ENCODE measurements at regions not wholly inside any gene's neighbourhood (a gene's known extent, or its start where the extent isn't known, plus 50 kb on each side); places are given as distances from the start of the nearest gene placed in this dataset.
"Not testable (repeated sequence)": the region's sequence is repeated elsewhere in the genome, so short reads cannot be mapped to it uniquely, and the experiment has no call there.

DNA sequence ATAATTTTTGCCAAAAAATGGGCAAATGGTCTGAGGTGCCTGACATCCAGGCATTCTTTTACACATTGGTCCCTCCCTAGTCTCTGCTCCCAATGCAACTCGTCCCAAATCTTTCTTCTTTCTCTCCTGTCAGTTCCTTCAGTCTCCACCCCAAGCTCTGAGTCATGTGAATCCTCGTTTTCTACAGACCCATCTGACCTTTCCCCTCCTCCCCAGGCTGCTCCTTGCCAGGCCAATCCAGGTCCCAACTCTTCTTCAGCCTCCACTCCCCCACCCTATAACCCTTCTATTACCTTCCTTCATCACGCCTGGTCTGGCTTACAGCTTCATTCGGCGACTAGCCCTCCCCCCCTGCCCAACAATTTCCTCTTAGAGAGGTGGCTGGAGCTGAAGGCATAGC is 55.3 kb downstream of the BBS10 start:
- not testable (repeated sequence) for DNase-seq (ENCODE audit: low spot score)

DNA sequence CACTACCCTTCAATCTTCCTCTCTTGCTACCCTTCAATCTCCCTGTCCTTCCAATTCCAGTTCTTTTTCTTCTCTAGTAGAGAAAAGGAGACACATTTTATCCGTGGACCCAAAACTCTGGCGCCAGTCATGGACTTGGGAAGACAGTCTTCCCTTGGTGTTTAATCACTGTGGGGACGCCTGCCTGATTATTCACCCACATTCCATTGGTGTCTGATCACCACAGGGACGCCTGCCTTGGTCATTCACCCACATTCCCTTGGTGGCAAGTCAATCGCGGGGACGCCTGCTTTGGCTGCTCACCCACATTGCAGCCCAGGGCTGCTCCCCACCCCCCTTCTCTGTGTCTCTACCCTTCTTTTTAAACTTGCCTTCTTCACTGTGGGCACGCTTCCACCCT is 55.9 kb downstream of the BBS10 start:
- DNase-seq (ENCODE audit: low spot score): not testable (repeated sequence)

DNA sequence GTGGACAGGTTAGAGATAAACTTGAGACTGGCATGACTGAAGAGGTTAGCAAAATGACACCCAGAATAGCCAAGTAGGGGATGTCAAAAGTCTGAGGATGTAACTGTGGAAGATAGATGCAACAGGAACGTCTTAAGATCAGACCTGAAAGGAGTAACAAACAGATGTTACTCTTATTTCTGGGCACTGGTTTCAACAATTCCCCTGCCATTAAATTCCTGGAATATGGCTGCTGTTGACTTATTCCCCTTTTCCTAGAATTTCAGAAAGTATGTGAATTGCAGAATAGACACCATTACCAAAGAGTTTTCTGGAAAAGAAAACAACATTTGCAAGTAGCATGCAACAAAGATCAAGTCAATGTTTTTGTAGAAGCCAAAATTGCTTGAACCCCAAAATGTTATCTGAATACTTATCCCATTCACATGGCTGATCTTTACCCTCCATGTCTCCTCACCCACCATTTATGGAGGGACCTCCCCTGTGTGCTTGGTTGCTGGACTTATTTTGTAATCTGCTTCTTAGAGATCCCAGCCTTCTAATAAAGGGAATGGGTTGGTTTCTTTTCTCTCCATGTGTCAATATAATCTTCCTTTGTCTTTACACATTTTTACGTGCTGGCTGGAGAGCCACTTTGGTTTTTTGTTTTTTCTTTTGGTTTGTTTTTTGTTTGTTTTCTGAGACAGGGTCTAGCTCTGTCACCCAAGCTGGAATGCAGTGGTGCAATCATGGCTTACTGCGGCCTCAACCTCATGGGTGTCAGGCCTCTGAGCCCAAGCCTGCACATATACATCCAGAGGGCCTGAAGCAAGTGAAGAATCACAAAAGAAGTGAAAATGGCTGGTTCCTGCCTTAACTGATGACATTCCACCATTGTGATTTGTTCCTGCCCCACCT is 57.0 kb downstream of the BBS10 start:
- no peak for DNase-seq (ENCODE audit: low spot score)

DNA sequence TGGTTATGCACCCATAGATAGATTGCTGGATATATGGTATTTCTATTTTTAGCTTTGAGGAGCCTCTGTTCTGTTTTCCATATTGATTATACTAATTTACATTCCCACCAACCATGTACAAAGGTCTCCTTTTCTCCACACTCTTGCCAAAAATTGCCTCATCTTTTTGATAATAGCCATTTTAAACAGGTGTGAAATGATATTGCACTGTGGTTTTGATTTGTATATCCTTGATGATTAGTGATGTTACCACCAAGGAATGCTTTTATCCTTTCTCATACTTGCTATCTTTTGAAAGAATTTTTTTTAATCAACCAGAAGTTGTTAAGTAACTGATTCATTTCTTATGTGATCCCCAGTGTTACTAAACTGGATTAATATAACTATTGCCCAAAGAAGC is 60.0 kb downstream of the BBS10 start:
- no peak for DNase-seq (ENCODE audit: low spot score)

DNA sequence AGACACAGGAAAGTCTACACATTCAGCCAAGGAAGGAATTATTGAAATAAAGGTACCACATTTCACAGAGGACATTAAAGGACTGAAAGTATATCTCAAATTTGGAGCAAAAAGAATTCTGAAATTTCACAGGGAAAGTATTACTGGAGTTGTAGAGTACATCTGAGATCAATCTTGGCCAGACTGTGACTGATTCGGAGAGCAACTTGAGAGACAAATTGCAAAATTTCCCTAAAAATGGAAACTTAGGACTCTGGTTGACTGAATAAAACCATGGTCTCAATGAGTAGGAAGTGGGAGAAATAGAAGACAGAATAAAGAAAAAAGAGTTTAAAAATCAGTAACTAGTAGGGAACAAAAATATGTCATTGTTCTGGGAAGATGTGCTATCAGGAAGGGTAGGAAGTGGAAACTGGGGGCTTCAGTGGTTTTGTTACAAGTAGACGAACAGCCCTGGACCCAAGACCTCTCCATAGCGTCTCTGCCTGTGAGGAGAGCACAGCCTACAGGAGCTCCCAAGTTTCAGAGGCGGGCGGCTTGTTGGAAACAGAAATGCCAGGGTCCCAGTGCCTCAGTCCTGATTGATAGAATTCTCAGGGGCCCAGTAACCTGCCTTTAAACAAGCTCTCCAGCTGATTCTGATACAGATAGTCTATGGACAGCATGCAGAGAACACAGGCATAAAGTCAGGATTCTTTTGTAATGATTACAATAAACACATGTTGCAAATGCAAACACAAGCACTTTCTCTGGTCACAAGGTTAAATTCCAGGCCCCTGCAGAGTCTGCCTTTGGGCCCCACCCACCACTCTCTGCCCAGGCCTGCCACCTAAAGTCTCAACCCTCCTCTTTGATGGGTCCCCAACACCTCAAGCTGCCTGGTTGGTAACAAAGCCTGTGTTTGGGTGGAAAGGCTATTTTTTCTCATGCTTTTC is 63.1 kb downstream of the BBS10 start:
- no peak for DNase-seq (ENCODE audit: low spot score)

DNA sequence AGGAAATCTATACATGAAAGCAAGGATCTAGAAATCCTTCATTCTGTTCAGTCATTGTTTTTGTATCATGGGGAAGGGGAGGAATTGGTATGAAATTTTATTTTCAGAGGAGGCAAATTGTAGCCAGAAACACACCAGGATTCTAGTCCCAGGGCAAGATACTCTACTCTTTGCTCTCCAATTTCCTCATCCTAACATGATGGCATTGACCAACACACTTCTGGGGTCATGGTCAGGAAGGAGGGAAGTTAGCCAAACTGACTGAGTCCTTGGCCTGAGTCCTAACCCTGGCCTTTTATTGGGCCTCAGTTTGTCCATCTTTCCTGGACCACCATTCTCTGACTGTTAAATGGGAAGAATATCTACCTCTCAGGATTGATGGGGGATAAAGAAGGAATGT is 65.5 kb downstream of the BBS10 start:
- no peak for DNase-seq (ENCODE audit: low spot score)

DNA sequence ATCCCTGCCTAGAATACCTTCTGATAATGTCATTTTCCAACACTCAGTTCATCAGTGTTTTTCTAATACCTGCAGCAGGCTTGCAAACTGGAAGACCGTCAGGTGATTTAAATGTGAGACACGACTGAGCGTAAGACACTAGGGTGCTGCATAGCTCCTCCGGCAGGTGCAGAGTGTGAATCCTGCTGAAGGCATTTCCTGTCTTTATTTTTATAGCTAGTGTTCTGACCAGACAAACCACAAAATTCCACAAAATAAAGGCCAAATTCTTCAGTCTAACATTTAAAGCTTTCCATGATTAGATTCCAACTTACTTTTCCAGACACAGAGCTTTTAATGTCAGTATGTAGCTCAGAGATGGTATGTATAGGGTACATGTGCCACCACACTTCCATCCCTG is 70.7 kb downstream of the BBS10 start:
- DNase-seq (ENCODE audit: low spot score): no peak

DNA sequence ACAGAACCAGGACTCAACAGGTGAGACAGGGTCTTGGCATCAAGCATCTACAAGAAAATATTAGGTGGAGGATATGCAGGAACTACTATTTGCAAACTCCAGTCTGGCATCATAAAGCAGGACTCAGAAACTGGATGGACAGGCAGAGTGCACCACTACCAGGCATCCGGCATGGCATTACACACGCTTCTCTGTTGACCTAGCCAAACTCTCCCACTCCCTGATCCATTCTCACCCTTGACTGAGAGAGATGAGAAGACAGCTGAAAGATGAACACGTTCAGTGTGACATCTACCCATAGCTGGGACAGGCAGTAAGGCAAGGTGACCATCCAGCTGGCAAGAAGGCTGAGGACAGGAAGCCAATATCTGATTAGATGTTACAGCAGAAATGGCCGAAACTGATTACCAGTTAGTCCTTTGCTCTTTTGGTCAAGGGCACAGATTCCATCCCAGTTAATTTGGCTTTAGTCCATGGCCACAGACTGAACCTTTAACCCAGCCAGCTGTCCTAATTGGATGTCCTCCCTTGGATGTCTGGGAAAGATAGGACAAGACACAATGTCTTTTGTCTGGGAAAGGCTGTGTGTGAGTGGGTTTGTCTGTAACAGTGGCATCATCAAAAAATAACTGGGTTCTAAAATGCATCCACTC is 71.6 kb downstream of the BBS10 start:
- peak; percentile 50 for DNase-seq (ENCODE audit: low spot score)

DNA sequence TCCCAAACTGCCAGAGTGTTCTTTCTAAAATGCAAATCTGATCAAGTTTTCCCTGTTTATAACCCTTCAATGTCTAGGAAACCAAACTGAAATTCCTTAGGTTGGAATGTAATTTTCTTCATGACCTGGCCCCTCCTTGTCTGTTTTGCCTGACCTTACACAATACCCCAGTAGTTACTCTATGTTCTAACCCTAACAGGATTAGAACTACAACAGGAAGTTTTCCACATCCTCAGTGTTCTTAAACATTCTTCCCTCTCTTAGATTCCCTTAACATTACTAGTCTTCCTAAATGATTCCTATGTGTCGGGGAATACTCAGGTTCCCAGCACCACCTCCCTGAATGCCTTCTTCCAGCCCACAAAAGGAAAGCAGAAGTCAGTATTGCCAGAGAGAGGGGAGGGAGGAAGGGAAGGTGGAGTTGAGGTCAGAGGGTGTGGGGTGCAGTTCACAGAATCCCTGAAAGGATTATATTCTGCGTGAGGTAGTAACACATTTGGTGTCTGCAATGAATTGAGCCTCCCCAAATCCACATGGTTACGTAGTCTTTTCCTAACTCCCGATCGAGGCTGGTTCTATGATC is 72.6 kb downstream of the BBS10 start:
- DNase-seq (ENCODE audit: low spot score): no peak

DNA sequence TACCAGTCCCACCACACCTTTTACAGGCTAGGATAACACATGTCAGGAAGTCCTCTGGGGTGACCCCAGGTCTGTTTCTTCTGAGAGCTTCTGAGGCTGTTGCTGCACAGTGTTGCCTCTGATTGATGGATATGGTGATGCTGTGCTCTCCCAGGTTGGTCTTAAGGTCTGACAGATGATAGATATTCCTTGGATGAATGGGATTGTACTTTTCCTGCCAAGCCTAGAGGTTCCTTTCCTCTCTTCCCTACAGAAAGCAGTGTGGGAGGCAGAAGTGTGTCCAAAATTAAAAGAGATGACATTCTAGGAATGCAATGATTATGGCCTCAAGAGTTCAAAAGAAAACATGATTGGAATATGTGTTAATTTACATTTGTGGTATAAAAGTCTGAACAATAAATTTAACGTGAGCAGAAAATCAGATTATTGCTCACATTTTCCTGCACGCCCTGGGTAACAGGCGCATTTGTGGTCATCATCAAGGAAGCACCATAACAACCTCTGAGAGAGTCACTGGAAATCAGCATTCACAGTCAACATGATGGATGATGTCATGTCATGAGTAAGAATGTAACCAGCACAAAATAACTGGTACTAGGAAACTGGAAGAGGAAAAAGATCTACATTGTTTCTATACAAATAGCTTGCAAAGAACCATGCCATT is 73.7 kb downstream of the BBS10 start:
- no peak for DNase-seq (ENCODE audit: low spot score)

DNA sequence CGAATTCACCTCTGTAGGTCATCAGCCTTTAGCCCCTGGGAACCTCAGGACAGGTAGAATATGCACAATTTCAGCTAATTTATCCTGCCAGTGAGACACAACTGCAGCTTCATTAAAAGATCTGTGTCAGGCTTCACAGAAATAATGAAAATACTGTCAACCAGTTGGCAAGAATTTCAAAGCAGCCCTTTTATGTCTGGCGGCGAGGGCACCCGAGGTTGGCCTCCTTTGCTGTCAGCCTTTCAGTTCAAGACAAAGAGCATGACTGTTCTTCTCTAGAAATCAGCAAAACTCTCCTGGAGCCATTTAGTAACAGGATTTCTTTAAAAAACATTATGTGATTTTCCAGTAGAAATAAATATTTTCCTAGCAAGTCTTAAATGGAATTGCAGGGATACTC is 75.9 kb downstream of the BBS10 start:
- DNase-seq (ENCODE audit: low spot score): peak; percentile 96

DNA sequence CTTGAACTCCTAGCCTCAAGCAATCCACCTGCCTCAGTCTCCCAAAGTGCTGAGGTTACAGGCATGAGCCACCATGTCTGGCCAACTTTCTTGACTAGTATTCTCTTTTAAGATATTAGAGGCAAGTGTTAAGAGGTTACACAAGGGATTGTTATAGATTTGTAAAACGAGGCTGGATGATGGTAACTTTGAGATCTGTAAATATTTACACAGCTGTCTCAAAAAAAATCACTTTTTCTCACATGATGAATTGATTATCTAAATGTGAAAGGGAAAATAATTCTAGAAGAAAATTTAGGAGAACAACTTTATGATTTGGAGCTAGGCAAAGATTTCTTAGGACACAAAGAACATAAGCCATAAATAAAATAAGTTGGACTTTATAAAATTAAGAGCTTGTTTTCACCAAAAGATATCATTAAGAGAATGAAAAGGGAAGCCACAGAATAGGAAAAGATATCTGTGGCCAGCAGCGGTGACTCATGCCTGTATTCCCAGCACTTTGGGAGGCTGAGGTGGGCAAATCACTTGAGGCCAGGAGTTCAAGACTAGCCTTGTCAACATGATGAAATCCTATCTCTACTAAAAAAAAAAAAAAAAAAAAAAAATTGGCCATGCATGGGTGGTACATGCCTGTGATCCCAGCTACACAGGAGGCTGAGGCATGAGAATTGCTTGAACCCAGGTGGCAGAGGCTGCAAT is 77.4 kb downstream of the BBS10 start:
- no peak for DNase-seq (ENCODE audit: low spot score)

DNA sequence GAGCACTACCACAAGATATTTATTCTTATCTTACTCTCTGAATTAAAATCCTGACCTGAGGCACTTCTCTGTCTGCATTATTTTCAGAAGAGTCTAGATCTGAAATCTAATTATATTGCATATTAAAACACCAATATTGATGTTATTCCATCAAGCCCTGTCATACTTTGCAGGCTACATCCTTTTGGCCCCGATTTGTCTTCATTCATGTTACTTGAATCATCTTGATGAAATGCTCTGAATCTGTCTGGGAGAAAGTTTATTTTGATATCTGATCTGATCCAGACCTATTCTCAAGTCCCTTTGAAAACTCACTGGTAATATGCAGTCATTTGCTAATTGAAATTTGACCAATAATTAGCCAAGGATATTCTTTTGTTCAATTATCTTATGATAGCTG is 79.9 kb downstream of the BBS10 start:
- no peak for DNase-seq (ENCODE audit: low spot score)

DNA sequence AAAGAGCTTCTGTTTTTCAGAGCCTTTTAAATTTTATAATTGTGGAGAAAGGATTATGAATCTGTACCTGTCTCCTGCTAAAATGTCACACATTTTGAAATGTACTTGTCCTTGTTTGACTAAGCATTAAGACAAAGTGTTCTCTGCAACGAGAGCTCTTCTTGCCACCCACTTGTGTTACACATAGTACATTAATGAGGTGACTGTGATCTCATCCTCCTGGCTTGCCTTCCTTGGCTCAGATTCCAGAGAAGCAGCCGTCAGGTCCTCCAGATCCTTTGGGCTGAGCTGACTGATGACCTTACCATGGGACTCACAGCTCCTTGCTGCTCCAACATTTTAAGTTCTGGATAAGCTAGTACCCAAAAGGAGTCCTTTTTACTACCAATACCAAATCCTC is 81.4 kb downstream of the BBS10 start:
- no peak for DNase-seq (ENCODE audit: low spot score)

DNA sequence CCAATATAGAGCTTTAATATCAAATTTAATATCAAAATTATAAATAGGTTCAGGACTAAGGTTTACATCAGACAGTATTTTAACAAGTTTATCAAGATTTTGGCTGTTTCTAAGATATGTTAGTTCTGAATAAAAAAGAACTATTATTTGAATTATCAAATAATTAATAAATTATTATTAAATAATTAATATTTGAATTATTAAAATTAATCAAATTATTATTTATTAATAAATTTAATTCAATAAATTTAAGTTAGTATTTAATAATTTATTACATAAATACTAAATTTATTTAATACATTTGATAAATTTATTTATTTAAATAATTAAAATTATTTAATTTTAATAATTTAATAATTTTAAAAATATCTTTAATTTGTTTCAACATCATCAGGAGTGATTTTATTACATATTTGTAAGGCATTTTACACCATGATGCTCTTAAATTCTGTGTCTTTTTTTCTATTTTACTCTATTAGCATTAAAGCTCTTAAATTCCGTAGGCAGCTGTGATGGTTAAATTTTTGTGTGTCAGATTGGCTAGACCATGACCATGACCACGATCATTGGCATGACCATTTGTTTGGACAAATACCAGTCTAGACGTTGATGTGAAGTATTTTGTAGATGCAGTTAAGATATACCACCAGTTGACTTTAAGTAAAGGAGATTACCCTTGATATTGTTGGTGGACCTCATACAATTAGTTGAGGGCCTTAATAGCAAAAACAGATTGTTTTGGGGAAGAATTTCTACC is 82.6 kb downstream of the BBS10 start:
- no peak for DNase-seq (ENCODE audit: low spot score)

DNA sequence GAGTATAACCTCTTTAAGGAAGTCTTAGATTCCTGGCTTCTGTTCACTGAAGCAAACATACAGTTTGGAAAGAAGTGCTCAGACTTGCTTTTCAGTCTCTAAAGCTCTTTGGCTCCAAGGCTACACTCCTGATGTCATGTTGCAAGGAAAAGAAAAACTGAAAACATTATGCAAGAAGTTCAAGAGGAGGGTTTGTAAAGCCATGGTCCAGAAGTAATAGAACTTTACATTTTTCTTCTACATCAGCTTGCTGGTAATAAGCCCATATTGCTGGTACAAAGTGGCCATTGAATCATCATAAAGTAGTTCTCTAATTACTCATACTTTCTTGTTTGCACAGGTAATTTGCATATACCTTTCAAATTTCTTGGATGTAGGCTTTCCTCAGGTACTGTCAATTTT is 83.6 kb downstream of the BBS10 start:
- DNase-seq (ENCODE audit: low spot score): no peak

DNA sequence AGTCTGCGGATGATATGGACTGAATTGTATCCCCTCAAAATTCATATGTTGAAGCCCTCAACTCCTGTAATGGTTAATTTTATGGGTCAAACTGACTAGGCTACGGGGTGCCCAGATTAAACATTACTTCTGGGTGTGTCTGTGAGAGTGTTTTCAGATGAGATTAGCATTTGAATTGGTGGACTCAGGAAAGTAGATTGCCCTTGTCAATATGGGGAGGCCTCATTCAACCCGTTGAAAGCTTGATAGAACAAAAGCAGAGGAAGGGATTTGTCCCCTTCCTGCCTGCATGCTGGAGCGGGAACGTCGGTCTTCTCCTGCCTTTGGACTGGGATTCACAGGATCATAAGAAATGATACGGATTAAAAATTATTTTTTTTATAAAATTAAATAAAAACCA is 84.5 kb downstream of the BBS10 start:
- DNase-seq (ENCODE audit: low spot score): no peak

DNA sequence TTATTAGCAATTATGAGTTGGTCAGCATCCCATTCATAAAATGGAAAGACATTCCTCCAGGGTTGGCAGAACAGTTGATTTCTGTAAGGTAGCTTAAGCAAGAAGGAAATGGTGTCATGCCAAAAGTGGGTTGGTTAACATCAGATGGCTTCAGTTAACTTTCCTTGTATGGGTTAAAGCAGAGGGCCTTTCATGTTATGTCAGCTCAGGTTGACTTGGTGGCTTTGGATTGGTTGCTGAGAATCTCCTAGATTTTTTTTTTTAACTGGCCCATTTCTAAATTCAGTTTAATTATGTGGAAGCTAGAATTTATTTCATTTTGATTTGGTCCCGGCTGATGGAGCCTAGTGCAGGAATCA is 87.8 kb downstream of the BBS10 start:
- no peak for DNase-seq (ENCODE audit: low spot score)

DNA sequence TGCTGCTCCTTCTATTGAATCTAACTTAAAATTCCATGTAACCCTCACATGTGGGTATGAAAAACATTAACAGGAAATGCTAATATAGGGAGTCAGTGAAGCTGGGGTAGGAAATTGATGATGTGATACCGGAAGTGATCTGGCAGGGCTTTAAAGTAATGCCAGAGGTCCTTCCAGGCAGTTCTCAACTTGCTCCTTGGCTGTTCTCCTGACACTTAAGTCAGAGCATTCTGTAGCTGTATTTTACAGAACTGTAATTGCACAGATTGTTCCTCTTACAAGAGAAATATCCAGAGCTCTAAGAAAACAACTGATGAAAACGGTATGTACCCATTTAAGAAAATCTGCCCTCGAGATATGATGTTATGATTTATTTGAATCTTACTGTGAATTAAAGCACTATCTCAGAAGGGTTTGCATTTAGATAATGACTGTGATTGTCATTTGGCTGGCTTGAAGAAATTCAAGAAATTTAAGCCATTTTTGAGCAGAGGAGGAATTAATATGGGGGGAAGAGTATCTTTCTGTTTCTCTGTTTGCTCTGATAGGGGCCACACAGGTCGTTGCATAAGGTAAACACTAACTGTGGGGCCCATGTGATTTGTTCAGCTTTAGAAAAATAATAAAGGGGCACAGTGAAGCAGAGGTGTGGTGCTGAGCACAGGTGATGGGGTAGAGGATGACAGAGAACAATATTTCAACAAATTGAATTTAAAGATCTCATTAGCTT is 88.4 kb downstream of the BBS10 start:
- no peak for DNase-seq (ENCODE audit: low spot score)

DNA sequence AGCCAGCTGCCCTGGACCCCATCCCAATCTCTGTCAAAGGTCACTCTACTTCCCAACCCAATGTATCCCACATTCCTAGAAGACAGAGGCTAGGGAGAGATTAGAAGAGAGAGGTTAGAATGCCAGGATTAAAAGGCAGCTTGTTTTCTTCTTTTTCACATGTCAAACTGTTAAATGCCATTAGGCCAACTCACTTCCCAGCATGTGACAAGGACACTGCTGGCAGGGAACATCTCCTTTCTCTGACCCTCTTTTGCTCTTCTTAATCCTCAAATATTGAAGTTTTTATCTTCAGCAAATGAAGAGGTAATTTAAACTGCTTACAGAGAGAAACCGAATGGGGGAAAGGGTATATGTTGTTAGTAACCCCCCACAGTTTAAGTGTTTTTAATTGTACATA is 89.1 kb downstream of the BBS10 start:
- DNase-seq (ENCODE audit: low spot score): no peak

All from pons (tissue), 1 donor.